ENCODE measurements at regions not wholly inside any gene's neighbourhood (a gene's known extent, or its start where the extent isn't known, plus 50 kb on each side); places are given as distances from the start of the nearest gene placed in this dataset.
"Not testable (repeated sequence)": the region's sequence is repeated elsewhere in the genome, so short reads cannot be mapped to it uniquely, and the experiment has no call there.

DNA sequence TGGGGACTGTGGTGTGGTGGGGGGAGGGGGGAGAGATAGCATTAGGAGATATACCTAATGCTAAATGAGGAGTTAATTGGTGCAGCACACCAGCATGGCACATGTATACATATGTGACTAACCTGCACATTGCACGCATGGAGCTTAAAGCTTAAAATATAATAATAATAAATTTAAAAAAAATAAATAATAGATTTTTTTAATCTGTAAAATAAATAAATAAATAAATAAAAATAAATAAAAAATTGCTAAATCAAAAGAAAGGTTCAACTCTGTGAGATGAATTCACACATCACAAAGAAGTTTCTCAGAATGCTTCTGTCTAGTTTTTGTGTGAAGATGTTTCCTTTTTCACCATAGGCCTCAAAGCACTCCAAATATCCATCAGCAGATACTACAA lies 1793.7 kb downstream of the UQCRFS1 start:
- not testable (repeated sequence) for H3K36me3 Mint-ChIP-seq (ENCODE audit: low read depth); H3K4me3 Mint-ChIP-seq; ATAC-seq; H3K27ac Mint-ChIP-seq; DNase-seq; H3K27me3 Mint-ChIP-seq; H3K4me1 Mint-ChIP-seq; H3K9me3 ChIP-seq (ENCODE audit: control insufficient read depth, low read length, poor library complexity, severe bottlenecking)

DNA sequence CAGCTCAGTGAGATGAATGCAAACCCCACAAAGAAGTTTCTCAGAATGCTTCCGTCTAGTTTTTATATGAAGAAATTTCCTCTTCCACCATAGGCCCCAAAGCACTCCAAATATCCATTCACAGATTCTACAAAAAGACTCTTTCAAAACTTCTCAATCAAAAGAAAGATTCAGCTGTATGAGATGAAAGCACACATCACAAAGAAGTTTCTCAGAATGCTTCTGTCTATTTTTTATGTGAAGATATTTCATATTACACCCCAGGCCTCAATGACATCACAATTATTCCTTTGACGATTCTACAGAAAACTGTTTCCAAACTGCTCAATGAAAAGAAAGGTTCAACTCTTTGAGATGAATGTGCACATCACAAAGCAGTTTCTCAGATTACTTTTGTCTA lies 1819.4 kb downstream of the UQCRFS1 start:
- Mint-ChIP-seq H3K4me1 (no peaks in the 10 kb centered on the region), H3K27ac (no peak overlapping the region), H3K36me3 (ENCODE audit: low read depth) (no peaks in the 10 kb centered on the region), H3K27me3 (no peaks in the 10 kb centered on the region), H3K4me3 (no peak overlapping the region)
- no peaks in the 10 kb centered on the region for H3K9me3 ChIP-seq (ENCODE audit: control insufficient read depth, low read length, poor library complexity, severe bottlenecking)
- ATAC-seq (no peak), DNase-seq (no peak)

DNA sequence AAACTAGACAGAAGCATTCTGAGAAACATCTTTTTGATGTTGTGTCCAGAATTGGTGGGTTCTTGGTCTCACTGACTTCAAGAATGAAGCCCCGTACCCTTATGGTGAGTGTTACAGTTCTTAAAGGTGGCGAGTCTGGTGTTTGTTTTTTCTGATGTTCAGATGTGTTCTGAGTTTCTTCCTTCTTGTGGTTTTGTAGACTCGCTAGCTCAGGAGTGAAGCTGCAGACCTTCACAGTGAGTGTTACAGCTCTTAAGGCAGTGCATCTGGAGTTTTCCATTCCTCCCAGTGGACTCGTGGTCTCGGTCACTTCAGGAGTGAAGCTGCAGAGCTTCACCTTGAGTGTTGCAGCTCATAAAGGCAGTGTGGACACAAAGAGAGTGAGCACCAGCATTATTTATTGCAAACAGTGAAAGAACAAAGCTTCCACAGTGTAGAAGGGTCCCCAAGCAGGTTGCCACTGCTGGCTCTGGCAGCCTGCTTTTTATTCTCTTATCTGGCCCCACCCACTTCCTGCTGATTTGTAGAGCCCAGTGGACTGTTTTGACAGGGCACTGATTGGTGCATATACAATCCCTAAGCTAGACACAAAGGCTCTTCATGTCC lies 1820.8 kb downstream of the UQCRFS1 start:
- DNase-seq, result peak in 1 of 3 donors; percentile 0
- Mint-ChIP-seq H3K36me3 (ENCODE audit: low read depth) (no peaks in the 10 kb centered on the region), H3K27me3 (no peaks in the 10 kb centered on the region), H3K4me3 (no peak overlapping the region), H3K4me1 (no peaks in the 10 kb centered on the region), H3K27ac (no peak overlapping the region)
- H3K9me3 ChIP-seq (ENCODE audit: control insufficient read depth, low read length, poor library complexity, severe bottlenecking), result no peaks in the 10 kb centered on the region
- no peak for ATAC-seq

DNA sequence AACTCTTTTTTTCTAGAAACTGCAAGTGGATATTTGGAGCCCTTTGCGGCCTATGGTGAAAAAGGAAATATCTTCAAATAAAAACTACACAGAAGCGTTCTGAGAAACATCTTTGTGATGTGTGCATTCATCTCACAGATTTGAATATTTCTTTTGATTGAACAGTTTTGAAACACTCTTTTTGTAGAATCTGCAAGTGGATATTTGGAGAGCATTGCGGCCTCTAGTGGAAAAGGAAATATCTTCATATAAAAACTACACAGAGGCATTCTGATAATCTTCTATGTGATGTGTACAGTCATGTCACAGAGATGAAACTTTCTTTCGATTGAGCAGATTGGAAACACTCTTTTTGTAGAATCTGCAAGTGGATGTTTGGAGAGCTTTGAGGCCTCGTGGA lies 1833.6 kb downstream of the UQCRFS1 start:
- H3K27me3 Mint-ChIP-seq; H3K36me3 Mint-ChIP-seq (ENCODE audit: low read depth); H3K4me1 Mint-ChIP-seq; H3K4me3 Mint-ChIP-seq; H3K9me3 ChIP-seq (ENCODE audit: control insufficient read depth, low read length, poor library complexity, severe bottlenecking); H3K27ac Mint-ChIP-seq; ATAC-seq; DNase-seq: not testable (repeated sequence)

DNA sequence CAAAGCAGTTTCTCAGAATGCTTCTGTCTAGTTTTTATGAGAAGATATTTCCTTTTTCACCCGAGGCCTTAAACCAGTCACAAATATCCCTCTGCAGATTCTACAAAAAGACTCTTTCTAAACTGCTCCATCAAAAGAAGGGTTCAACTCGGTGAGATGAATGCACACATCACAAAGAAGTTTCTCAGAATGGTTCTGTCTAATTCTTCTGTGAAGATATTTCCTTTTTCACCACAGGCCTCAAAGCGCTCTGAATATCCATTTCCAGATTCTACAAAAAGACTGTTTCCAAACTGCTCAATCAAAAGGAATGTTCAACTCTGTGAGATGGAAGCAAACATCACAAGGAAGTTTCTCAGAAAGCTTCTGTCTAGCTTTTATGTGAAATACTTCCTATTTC lies 1843.3 kb downstream of the UQCRFS1 start:
- DNase-seq; ATAC-seq; H3K4me3 Mint-ChIP-seq; H3K27ac Mint-ChIP-seq; H3K4me1 Mint-ChIP-seq; H3K36me3 Mint-ChIP-seq (ENCODE audit: low read depth); H3K9me3 ChIP-seq (ENCODE audit: control insufficient read depth, low read length, poor library complexity, severe bottlenecking); H3K27me3 Mint-ChIP-seq: not testable (repeated sequence)

DNA sequence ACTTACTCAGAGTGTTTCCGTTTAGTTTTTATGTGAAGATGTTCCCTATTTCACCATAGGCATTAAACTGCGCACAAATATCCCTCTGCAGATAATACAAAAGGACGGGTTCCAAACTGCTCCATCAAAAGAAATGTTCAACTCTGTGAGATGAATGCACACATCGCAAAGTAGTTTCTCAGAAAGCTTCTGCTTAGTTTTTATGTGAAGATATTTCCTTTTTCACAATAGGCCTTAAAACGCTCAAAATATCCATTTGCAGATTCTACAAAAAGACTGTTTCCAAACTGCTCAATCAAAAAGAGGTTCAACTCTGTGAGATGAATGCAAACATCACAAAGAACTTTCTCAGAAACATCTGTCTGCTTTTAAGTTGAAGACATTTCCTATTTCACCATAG lies 1850.5 kb downstream of the UQCRFS1 start:
- not testable (repeated sequence) for H3K27me3 Mint-ChIP-seq; H3K36me3 Mint-ChIP-seq (ENCODE audit: low read depth); H3K4me1 Mint-ChIP-seq

DNA sequence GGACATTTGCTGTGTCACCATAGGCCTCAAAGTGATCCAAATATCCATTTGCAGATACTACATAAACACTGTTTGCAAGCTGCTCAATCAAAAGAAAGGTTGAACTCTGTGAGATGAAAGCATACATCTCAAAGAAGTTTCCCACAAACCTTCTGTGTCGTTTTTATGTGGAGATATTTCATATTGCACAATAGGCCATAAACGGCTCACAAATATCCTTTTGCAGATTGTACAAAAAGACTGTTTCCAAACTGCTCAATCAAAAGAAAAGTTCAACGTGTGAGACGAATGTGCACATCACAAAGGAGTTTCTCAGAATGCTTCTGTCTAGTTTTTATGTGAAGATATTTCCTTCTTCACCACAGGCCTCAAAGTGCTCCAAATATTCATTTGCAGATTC lies 1857.4 kb downstream of the UQCRFS1 start:
- not testable (repeated sequence) for H3K4me3 Mint-ChIP-seq; H3K27ac Mint-ChIP-seq; H3K9me3 ChIP-seq (ENCODE audit: control insufficient read depth, low read length, poor library complexity, severe bottlenecking); H3K4me1 Mint-ChIP-seq; DNase-seq; H3K36me3 Mint-ChIP-seq (ENCODE audit: low read depth); ATAC-seq; H3K27me3 Mint-ChIP-seq

More for the DNA sequence above, 1850.5 kb downstream of the UQCRFS1 start:
- not testable (repeated sequence) for DNase-seq, ATAC-seq, H3K27ac Mint-ChIP-seq, H3K4me3 Mint-ChIP-seq
- peaks cover 13% of the 10 kb centered on the region for H3K9me3 ChIP-seq (ENCODE audit: control insufficient read depth, low read length, poor library complexity, severe bottlenecking)
